ENCODE measurements at regions not wholly inside any gene's neighbourhood (a gene's known extent, or its start where the extent isn't known, plus 50 kb on each side); places are given as distances from the start of the nearest gene placed in this dataset.

DNA sequence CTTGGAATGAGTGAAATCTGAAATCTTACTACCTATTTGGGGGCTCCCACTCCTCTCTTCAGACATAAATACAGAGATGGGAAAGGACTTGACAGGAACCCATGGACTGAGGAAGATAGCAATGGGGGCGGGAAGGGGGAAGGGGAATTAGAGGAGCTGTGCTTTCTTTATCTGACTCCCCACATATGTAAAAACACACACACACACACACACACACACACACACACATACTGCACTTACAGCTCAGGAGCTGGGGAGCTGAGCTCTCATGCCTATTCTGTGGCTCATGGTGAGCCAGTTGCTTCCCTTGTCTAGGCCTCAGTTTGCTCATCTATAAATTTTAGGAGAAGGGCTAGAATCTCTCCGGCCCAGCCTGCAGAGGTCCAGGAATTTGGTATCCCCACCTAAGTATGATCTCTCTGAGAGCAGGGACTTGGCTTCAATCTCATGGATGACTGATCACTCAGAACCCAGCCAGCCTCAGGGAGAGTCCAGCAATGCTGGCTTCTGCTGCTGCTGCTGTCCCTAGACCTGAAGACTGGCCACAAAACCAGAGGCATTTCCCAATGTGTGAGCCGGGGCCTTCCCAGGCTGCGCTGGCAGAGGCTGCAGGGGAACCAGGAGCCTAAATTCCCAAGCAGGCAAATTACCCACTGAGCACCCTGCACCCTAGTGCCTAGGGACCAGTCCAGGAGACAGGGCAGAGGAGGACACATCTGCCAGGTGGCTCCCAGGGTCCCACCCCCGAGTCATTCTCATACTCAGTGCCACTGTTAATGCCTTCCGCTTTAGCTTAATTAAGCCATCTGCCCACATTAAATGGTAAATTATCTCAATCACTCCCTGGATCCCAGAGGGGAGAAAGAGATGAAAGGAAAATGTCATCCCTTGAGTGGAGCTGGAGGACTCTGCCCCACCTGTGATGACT lies 57.5 kb upstream of the RBM15 start:
- Histone ChIP-seq H2AFZ (ENCODE audit: insufficient read depth, low read depth, low read length, poor library complexity, severe bottlenecking) (no peak overlapping the region), H3K4me2 (replicated peaks; ENCODE audit: low read depth, low read length, poor library complexity, severe bottlenecking) (no peak overlapping the region), H3K27me3 (replicated peaks in 1 of 4; ENCODE audit: control extremely low read depth in 1 of 4, control insufficient read depth in 3 of 4, insufficient read depth in 4 of 4, low read length in 3 of 4) (no peaks in the 10 kb centered on the region), H3K27ac (ENCODE audit: low read length in 2 of 2) (no peak overlapping the region), H4K20me1 (ENCODE audit: control insufficient read depth, insufficient read depth, low read length, poor library complexity, severe bottlenecking) (no peaks in the 10 kb centered on the region), H3K9me3 (ENCODE audit: control extremely low read depth in 1 of 3, control insufficient read depth in 2 of 3, insufficient read depth in 1 of 3, low read length in 2 of 3) (no peaks in the 10 kb centered on the region), H3K9ac (ENCODE audit: low read length) (no peak overlapping the region), H3K36me3 (replicated peaks in 1 of 2; ENCODE audit: control extremely low read depth in 1 of 2, control insufficient read depth in 1 of 2, extremely low read depth in 1 of 2, insufficient read depth in 2 of 2, low read length in 1 of 2) (no peaks in the 10 kb centered on the region), H3K4me3 (ENCODE audit: control extremely low read depth in 1 of 5, extremely low read depth in 1 of 5, insufficient read depth in 1 of 5, low read depth in 2 of 5, low read length in 4 of 5) (no peak overlapping the region), H3K79me2 (ENCODE audit: control insufficient read depth, insufficient read depth, low read length) (no peaks in the 10 kb centered on the region), H3K4me1 (ENCODE audit: control insufficient read depth in 2 of 2, insufficient read depth in 2 of 2, low read length in 2 of 2) (no peaks in the 10 kb centered on the region)
- Mint-ChIP-seq H3K27me3 (no peaks in the 10 kb centered on the region), H3K9me3 (ENCODE audit: insufficient read depth) (no peaks in the 10 kb centered on the region), H3K4me1 (no peaks in the 10 kb centered on the region), H3K27ac (no peak overlapping the region), H3K4me3 (no peak overlapping the region)
- ATAC-seq (ENCODE audit: low read depth) (no peak), DNase-seq (no peak)
- intact Hi-C loops (cut with micrococcal nuclease): no loop called here
- ChIA-PET POLR2A (no interaction called here), CTCF (interaction anchor here (0.9 to 2.5 kb wide), 3 partner anchors 10 to 85 kb away, joined by 3 to 8 read pairs (median 4); no protein-coding TSS in a partner anchor)
- TF ChIP-seq, protein P1, sequence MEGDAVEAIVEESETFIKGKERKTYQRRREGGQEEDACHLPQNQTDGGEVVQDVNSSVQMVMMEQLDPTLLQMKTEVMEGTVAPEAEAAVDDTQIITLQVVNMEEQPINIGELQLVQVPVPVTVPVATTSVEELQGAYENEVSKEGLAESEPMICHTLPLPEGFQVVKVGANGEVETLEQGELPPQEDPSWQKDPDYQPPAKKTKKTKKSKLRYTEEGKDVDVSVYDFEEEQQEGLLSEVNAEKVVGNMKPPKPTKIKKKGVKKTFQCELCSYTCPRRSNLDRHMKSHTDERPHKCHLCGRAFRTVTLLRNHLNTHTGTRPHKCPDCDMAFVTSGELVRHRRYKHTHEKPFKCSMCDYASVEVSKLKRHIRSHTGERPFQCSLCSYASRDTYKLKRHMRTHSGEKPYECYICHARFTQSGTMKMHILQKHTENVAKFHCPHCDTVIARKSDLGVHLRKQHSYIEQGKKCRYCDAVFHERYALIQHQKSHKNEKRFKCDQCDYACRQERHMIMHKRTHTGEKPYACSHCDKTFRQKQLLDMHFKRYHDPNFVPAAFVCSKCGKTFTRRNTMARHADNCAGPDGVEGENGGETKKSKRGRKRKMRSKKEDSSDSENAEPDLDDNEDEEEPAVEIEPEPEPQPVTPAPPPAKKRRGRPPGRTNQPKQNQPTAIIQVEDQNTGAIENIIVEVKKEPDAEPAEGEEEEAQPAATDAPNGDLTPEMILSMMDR (IDR thresholded peaks at IDR 0.05): no peak
- TF ChIP-seq EZH2 (IDR thresholded peaks at IDR 0.05; ENCODE audit: borderline replicate concordance, insufficient read depth, low read depth, low read length, poor library complexity, severe bottlenecking): no peak
- WGBS (ENCODE audit: insufficient coverage): 82% methylated on average over 4 of the region's 6 CpGs

DNA sequence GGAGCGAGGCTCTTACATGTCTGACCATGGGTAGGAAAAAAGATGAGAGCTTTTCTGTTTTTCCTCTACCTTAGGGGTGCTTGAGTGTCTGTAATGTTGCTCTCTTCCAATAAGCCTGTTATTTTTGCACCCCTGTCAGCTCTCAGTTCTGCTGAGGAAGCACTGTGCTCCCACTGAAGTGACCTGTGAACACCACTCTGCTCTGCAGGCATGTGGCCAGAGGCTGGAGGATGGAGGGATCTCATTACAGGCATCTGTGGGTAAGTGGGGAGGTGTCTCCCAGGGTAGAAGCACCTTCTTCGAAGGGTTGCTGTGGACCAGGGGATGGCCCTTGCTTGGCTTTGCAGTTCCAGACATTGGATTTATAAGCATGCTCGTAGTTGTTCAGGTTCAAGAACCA lies 56.8 kb upstream of the RBM15 start:
- Mint-ChIP-seq H3K4me1 (no peaks in the 10 kb centered on the region), H3K27ac (no peak overlapping the region), H3K9me3 (ENCODE audit: insufficient read depth) (no peaks in the 10 kb centered on the region), H3K4me3 (no peak overlapping the region), H3K27me3 (no peaks in the 10 kb centered on the region)
- no peaks in the 10 kb centered on the region for H3K79me2 ChIP-seq (ENCODE audit: control insufficient read depth, insufficient read depth, low read length)
- H3K4me2 ChIP-seq (replicated peaks; ENCODE audit: low read depth, low read length, poor library complexity, severe bottlenecking): no peak overlapping the region
- no peaks in the 10 kb centered on the region for H3K9me3 ChIP-seq (ENCODE audit: control extremely low read depth in 1 of 3, control insufficient read depth in 2 of 3, insufficient read depth in 1 of 3, low read length in 2 of 3)
- H3K36me3 ChIP-seq (replicated peaks in 1 of 2; ENCODE audit: control extremely low read depth in 1 of 2, control insufficient read depth in 1 of 2, extremely low read depth in 1 of 2, insufficient read depth in 2 of 2, low read length in 1 of 2): no peaks in the 10 kb centered on the region
- TF ChIP-seq EZH2 (IDR thresholded peaks at IDR 0.05; ENCODE audit: borderline replicate concordance, insufficient read depth, low read depth, low read length, poor library complexity, severe bottlenecking): no peak
- TF ChIP-seq, protein P1 (IDR thresholded peaks at IDR 0.05): no peak
- DNase-seq (no peak), ATAC-seq (ENCODE audit: low read depth) (no peak)
- no peak overlapping the region for H2AFZ ChIP-seq (ENCODE audit: insufficient read depth, low read depth, low read length, poor library complexity, severe bottlenecking)
- H3K27me3 ChIP-seq (replicated peaks in 1 of 4; ENCODE audit: control extremely low read depth in 1 of 4, control insufficient read depth in 3 of 4, insufficient read depth in 4 of 4, low read length in 3 of 4): no peaks in the 10 kb centered on the region
- no peaks in the 10 kb centered on the region for H4K20me1 ChIP-seq (ENCODE audit: control insufficient read depth, insufficient read depth, low read length, poor library complexity, severe bottlenecking)
- ChIA-PET POLR2A (no interaction called here), CTCF (interaction anchor here (1.2 kb wide), 1 partner anchor 10 kb away, joined by 4 read pairs; no protein-coding TSS in a partner anchor)
- H3K4me1 ChIP-seq (ENCODE audit: control insufficient read depth in 2 of 2, insufficient read depth in 2 of 2, low read length in 2 of 2): no peaks in the 10 kb centered on the region
- no peak overlapping the region for H3K9ac ChIP-seq (ENCODE audit: low read length)
- H3K4me3 ChIP-seq (ENCODE audit: control extremely low read depth in 1 of 5, extremely low read depth in 1 of 5, insufficient read depth in 1 of 5, low read depth in 2 of 5, low read length in 4 of 5): no peak overlapping the region
- intact Hi-C loops (cut with micrococcal nuclease): no loop called here
- 100% methylated on average over 1 of the region's 3 CpGs for WGBS (ENCODE audit: insufficient coverage)
- no peak overlapping the region for H3K27ac ChIP-seq (ENCODE audit: low read length in 2 of 2)
